ENCODE measurements at regions not wholly inside any gene's neighbourhood (a gene's known extent, or its start where the extent isn't known, plus 50 kb on each side); places are given as distances from the start of the nearest gene placed in this dataset.

- TF ChIP-seq GLIS3 (CRISPR knock-in tag; IDR thresholded peaks at IDR 0.05): no peak
- TF ChIP-seq, protein P1, sequence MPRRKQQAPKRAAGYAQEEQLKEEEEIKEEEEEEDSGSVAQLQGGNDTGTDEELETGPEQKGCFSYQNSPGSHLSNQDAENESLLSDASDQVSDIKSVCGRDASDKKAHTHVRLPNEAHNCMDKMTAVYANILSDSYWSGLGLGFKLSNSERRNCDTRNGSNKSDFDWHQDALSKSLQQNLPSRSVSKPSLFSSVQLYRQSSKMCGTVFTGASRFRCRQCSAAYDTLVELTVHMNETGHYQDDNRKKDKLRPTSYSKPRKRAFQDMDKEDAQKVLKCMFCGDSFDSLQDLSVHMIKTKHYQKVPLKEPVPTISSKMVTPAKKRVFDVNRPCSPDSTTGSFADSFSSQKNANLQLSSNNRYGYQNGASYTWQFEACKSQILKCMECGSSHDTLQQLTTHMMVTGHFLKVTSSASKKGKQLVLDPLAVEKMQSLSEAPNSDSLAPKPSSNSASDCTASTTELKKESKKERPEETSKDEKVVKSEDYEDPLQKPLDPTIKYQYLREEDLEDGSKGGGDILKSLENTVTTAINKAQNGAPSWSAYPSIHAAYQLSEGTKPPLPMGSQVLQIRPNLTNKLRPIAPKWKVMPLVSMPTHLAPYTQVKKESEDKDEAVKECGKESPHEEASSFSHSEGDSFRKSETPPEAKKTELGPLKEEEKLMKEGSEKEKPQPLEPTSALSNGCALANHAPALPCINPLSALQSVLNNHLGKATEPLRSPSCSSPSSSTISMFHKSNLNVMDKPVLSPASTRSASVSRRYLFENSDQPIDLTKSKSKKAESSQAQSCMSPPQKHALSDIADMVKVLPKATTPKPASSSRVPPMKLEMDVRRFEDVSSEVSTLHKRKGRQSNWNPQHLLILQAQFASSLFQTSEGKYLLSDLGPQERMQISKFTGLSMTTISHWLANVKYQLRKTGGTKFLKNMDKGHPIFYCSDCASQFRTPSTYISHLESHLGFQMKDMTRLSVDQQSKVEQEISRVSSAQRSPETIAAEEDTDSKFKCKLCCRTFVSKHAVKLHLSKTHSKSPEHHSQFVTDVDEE (CRISPR knock-in tag; IDR thresholded peaks at IDR 0.05): no peak
- no peak for TF ChIP-seq PATZ1 (CRISPR knock-in tag; IDR thresholded peaks at IDR 0.05; ENCODE audit: borderline replicate concordance)
- no peak for TF ChIP-seq ZFP3 (CRISPR knock-in tag; IDR thresholded peaks at IDR 0.05)
- no peak for TF ChIP-seq ZC3H10 (CRISPR knock-in tag; IDR thresholded peaks at IDR 0.05)
- TF ChIP-seq CREB5 (CRISPR knock-in tag; IDR thresholded peaks at IDR 0.05; ENCODE audit: low read depth): no peak
- TF ChIP-seq RARB (CRISPR knock-in tag; IDR thresholded peaks at IDR 0.05): no peak
- TF ChIP-seq TOX (CRISPR knock-in tag; IDR thresholded peaks at IDR 0.05; ENCODE audit: borderline replicate concordance): no peak
- TF ChIP-seq, protein P2, sequence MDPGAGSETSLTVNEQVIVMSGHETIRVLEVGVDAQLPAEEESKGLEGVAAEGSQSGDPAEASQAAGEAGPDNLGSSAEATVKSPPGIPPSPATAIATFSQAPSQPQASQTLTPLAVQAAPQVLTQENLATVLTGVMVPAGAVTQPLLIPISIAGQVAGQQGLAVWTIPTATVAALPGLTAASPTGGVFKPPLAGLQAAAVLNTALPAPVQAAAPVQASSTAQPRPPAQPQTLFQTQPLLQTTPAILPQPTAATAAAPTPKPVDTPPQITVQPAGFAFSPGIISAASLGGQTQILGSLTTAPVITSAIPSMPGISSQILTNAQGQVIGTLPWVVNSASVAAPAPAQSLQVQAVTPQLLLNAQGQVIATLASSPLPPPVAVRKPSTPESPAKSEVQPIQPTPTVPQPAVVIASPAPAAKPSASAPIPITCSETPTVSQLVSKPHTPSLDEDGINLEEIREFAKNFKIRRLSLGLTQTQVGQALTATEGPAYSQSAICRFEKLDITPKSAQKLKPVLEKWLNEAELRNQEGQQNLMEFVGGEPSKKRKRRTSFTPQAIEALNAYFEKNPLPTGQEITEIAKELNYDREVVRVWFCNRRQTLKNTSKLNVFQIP (CRISPR knock-in tag; IDR thresholded peaks at IDR 0.05; ENCODE audit: borderline replicate concordance, low read depth): no peak
- TF ChIP-seq ESRRG (CRISPR knock-in tag; IDR thresholded peaks at IDR 0.05): no peak
- TF ChIP-seq ZFP30 (CRISPR knock-in tag; IDR thresholded peaks at IDR 0.05): no peak
- no peak for TF ChIP-seq ISL1 (CRISPR knock-in tag; IDR thresholded peaks at IDR 0.05)
Observed at GRCh38 chr5:18329328-18329727, 695.1 kb downstream of the TAF11L14 start.
